GM23248 (cell line): ENCODE measurements at regions not wholly inside any gene's neighbourhood (a gene's known extent, or its start where the extent isn't known, plus 50 kb on each side); places are given as distances from the start of the nearest gene placed in this dataset.

Experiments
- EZH2 ChIP-seq: fragments of 200-600 bp; sonication (generic); IDR thresholded peaks from 2 replicates; pipeline ENCODE4 v1.6.1; 2018; ENCODE audit warnings: antibody characterized with exemption, mild to moderate bottlenecking; ENCODE audit not compliant: insufficient read depth, poor library complexity, severe bottlenecking
- EZH2phosphoT487 ChIP-seq: fragments of 200-600 bp; sonication (generic); IDR thresholded peaks from 2 replicates; pipeline ENCODE4 v1.6.1; 2018; ENCODE audit warnings: antibody characterized with exemption, moderate library complexity, mild to moderate bottlenecking, low read depth; ENCODE audit not compliant: insufficient read depth

DNA sequence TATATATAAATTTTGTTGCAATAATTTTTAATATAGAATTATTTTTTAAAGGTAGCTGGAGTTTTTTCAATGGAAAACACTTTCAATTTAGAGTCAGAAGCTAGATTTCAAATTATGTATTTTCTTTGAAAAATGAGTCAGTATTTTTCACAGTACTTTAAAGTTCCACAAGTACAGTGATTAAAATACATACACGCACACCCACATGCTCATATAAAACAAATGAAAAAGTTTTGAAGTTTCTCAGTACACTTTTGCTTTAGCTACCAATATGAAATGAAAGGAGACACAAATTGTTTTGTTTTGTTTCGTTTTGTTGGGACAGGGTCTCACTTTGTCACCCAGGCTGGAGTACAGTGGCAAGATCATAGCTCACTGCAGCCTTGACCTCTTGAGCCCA lies 98.6 kb downstream of the CYB561 start:
- TF ChIP-seq EZH2phosphoT487 (no peak), EZH2 (no peak)
